Upper lobe of left lung (tissue), 6 donors: ENCODE measurements at regions not wholly inside any gene's neighbourhood (a gene's known extent, or its start where the extent isn't known, plus 50 kb on each side); places are given as distances from the start of the nearest gene placed in this dataset.
A peak's percentile ranks its signal among the peaks of the same experiment; 100 is the strongest.

Experiments
- ATAC-seq, 2 donors: fragments of 200-7000 bp; cut with Tn5 transposase; one replicate each; pipeline ENCODE4 v1.9.1; 2022; ENCODE audit warnings: mild to moderate bottlenecking in 2 of 2, moderate library complexity in 2 of 2; ENCODE audit not compliant: low FRiP score in 2 of 2
- DNase-seq, 2 donors: peaks; one replicate each; pipeline ENCODE4 v3.0.0-alpha.2; 2019 to 2020
- H3K27ac ChIP-seq, 4 donors: fragments of 200-600 bp; sonication (generic); one replicate each; pipeline ENCODE4 v1.5.1; 2016 to 2019
- H3K27me3 ChIP-seq, 4 donors: fragments of 200-600 bp; sonication (generic); one replicate each; pipeline ENCODE4 v1.5.1; 2017 to 2019
- H3K36me3 ChIP-seq, 4 donors: fragments of 200-600 bp; sonication (generic); one replicate each; pipeline ENCODE4 v1.5.1; 2016 to 2019
- H3K4me1 ChIP-seq, 4 donors: fragments of 200-600 bp; sonication (generic); one replicate each; pipeline ENCODE4 v1.5.1; 2018 to 2019
- H3K4me3 ChIP-seq, 4 donors: fragments of 200-600 bp; sonication (generic); one replicate each; pipeline ENCODE4 v1.5.1; 2017 to 2019; ENCODE audit warnings: mild to moderate bottlenecking in 2 of 4, moderate library complexity in 1 of 4
- H3K9me3 ChIP-seq, 4 donors: fragments of 200-600 bp; sonication (generic); one replicate each; pipeline ENCODE4 v1.5.1; 2018 to 2019
- EP300 ChIP-seq, 4 donors: sonication (generic); formaldehyde crosslinking; IDR thresholded peaks; one replicate each; pipeline ENCODE4 v1.5.1; 2017; ENCODE audit warnings: antibody characterized with exemption in 4 of 4, control low read depth in 2 of 4
- POLR2A ChIP-seq, 4 donors: fragments of 450-650 bp; IDR thresholded peaks; one replicate each; pipeline ENCODE4 v1.5.1; 2016 to 2017; ENCODE audit warnings: antibody characterized with exemption in 4 of 4, mild to moderate bottlenecking in 2 of 4
- POLR2AphosphoS5 ChIP-seq, 2 donors: sonication (generic); formaldehyde crosslinking; IDR thresholded peaks; one replicate each; pipeline ENCODE4 v1.5.1; 2017; ENCODE audit warnings: antibody characterized with exemption in 2 of 2
- WGBS, 2 donors: methylation state at CpG; one replicate each; pipeline ENCODE4 v1.1.5; 2017 to 2018; 5-methylcytosine and 5-hydroxymethylcytosine counted together
- TF ChIP-seq, protein P1 (sequence below), 6 experiments: fragments of 450-650 bp in 4 of 6; fragments of 200-600 bp in 2 of 6; sonication (generic) in 2 of 6; IDR thresholded peaks; one replicate each; pipeline ENCODE4 v1.5.1; 2016 to 2019; ENCODE audit warnings: antibody characterized with exemption in 6 of 6
- donor health status: DM: no; HTN: no; CAD: no; lungs with moderate emphysema.
- donor health status: DM: no; HTN: yes; CAD: no; lungs with severe emphysema.

DNA sequence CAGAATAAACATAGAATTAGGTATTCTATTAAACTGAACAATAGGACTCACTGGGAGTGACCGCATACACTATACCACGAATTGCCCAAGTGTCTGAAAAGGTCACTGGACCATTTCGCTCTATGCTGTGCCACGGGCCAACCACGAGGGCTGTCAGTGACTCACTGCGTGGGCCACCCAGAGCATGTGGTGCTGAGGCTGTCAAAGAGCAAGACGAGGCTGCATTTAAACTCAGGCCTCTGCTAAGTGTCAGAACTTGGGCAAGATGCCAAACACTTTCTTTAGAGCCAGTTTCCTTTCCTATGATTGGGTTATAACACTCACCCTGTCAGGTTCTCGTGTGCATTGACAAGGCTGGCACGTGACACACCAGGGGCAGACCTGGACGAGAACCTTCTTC lies 97.5 kb downstream of the SH3YL1 start:
- Histone ChIP-seq H3K4me1 (no peaks in the 10 kb centered on the region), H3K36me3 (no peaks in the 10 kb centered on the region), H3K4me3 (no peak overlapping the region), H3K9me3 (no peaks in the 10 kb centered on the region), H3K27me3 (no peaks in the 10 kb centered on the region), H3K27ac (no peak overlapping the region)
- 54 to 55% methylated on average over 4 to 10 of the region's 10 CpGs for WGBS, 2 donors
- DNase-seq = peak in 1 of 2 donors; percentile 24
- TF ChIP-seq POLR2A (IDR thresholded peaks at IDR 0.05) (no peak), POLR2AphosphoS5 (IDR thresholded peaks at IDR 0.05) (no peak), EP300 (IDR thresholded peaks at IDR 0.05) (no peak)
- TF ChIP-seq, protein P1, sequence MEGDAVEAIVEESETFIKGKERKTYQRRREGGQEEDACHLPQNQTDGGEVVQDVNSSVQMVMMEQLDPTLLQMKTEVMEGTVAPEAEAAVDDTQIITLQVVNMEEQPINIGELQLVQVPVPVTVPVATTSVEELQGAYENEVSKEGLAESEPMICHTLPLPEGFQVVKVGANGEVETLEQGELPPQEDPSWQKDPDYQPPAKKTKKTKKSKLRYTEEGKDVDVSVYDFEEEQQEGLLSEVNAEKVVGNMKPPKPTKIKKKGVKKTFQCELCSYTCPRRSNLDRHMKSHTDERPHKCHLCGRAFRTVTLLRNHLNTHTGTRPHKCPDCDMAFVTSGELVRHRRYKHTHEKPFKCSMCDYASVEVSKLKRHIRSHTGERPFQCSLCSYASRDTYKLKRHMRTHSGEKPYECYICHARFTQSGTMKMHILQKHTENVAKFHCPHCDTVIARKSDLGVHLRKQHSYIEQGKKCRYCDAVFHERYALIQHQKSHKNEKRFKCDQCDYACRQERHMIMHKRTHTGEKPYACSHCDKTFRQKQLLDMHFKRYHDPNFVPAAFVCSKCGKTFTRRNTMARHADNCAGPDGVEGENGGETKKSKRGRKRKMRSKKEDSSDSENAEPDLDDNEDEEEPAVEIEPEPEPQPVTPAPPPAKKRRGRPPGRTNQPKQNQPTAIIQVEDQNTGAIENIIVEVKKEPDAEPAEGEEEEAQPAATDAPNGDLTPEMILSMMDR (IDR thresholded peaks at IDR 0.05) = no peak
- no peak for ATAC-seq

DNA sequence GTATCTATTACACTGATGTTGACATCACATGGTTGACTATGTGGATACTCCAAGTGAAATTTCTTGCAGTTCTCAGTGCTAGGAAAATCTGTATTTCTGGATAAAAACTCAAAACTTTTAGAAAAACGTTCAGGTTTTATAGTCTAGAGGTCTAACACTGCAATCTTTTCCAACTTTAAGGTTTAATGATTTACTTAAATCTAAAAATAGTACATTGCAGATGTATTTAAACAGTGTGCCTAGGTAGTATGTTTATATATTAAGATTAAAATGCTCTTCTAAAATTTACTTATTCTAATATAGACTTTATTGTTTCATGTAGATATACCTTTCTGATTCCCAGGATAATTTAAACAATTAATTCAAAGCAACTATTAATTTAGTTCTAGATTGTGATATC lies 98.3 kb downstream of the SH3YL1 start:
- no peak for TF ChIP-seq POLR2AphosphoS5 (IDR thresholded peaks at IDR 0.05)
- TF ChIP-seq, protein P1 (IDR thresholded peaks at IDR 0.05) = no peak
- no peak for TF ChIP-seq EP300 (IDR thresholded peaks at IDR 0.05)
- no peak for TF ChIP-seq POLR2A (IDR thresholded peaks at IDR 0.05)
- no peaks in the 10 kb centered on the region for H3K36me3 ChIP-seq
- ATAC-seq = no peak
- H3K9me3 ChIP-seq = no peaks in the 10 kb centered on the region
- no peak overlapping the region for H3K27ac ChIP-seq
- no peaks in the 10 kb centered on the region for H3K27me3 ChIP-seq
- WGBS, 2 donors = 62 to 67% methylated on average over 1 of the region's 1 CpG
- DNase-seq = no peak
- no peak overlapping the region for H3K4me3 ChIP-seq
- H3K4me1 ChIP-seq = no peaks in the 10 kb centered on the region

DNA sequence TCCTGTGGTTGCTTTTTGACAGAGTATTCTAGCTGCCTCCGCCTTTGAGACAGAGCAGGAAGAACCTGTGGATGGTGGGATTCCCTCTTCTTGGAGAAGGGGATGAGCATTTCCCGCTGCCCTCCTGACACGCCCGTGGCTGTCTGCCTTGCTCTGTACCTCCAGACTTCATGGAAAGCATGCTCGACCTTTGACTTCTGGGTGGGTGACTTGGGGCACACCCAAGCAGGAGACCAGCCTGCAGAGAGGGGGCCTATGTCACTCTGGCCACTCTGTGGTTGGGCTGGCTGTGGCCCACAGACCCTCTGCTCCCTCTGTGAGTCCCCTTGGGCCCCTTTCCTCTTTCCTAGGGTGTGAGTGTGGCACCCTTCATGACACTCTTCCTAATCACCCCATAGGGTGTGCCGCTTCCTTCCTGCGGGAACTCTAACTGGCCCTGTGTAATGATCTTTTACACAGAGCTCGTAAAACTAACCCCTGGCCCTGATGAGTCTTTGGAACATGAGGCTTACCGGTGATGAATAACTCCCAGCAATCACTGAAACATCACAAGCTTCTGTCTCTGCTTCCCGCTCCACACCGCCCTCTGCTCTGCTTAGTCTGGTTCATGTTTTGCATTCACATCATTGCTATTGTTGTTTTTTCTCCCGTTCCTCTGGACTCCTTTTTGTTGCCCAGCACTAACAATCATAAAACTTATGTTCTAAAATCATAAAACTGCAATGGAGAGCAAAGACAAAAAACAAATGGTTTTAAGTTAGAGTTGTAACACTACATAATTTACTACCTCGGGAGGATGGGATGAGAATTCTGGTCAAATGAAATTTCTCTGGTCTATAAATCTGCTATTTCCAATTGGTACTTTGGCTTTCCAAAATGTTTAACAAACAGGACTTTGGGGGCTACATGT lies 101.1 kb downstream of the SH3YL1 start:
- no peak for TF ChIP-seq POLR2A (IDR thresholded peaks at IDR 0.05)
- TF ChIP-seq, protein P1 (IDR thresholded peaks at IDR 0.05) = no peak
- no peak for TF ChIP-seq POLR2AphosphoS5 (IDR thresholded peaks at IDR 0.05)
- Histone ChIP-seq H3K4me1 (no peaks in the 10 kb centered on the region), H3K36me3 (no peaks in the 10 kb centered on the region), H3K27me3 (no peaks in the 10 kb centered on the region), H3K27ac (no peak overlapping the region), H3K9me3 (no peaks in the 10 kb centered on the region), H3K4me3 (no peak overlapping the region)
- no peak for ATAC-seq
- 70 to 73% methylated on average over 13 of the region's 13 CpGs for WGBS, 2 donors
- no peak for DNase-seq

DNA sequence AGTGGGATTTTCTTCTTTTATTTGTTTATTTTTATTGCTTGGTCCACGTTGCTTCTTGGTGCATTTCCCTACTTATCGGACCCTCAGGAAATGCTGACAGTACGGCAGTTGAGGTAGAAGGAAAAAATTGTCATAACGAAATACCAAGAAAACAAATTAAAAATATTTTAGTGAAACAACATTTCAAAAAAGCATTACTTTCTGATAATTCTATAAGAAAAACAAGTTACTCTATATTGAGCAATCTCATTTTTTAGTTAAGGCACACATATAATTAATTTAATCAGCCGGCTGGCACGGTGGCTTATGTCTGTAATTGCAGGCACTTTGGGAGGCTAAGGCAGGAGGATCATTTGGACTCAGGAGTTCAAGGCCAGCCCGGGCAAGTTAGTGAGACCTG lies 102.1 kb downstream of the SH3YL1 start:
- WGBS, 2 donors = 84 to 85% methylated on average over 7 of the region's 7 CpGs
- H3K27ac ChIP-seq = no peak overlapping the region

More for the DNA sequence above, 102.1 kb downstream of the SH3YL1 start:
- Histone ChIP-seq H3K4me1 (no peaks in the 10 kb centered on the region), H3K36me3 (no peaks in the 10 kb centered on the region), H3K9me3 (no peaks in the 10 kb centered on the region), H3K4me3 (no peak overlapping the region), H3K27me3 (no peaks in the 10 kb centered on the region)
- DNase-seq (no peak), ATAC-seq (no peak)
- TF ChIP-seq POLR2A (IDR thresholded peaks at IDR 0.05) = no peak
- TF ChIP-seq EP300 (IDR thresholded peaks at IDR 0.05) = no peak
- TF ChIP-seq, protein P1 (IDR thresholded peaks at IDR 0.05) = no peak
- no peak for TF ChIP-seq POLR2AphosphoS5 (IDR thresholded peaks at IDR 0.05)
